ENCODE measurements at regions not wholly inside any gene's neighbourhood (a gene's known extent, or its start where the extent isn't known, plus 50 kb on each side); places are given as distances from the start of the nearest gene placed in this dataset.
"Not testable (repeated sequence)": the region's sequence is repeated elsewhere in the genome, so short reads cannot be mapped to it uniquely, and the experiment has no call there.

- no peak for DNase-seq
Observed at GRCh38 chr5:142542078-142542477, 143.8 kb downstream of the FGF1 start.

- no peak for DNase-seq
Observed at GRCh38 chr5:142540922-142541422, 144.9 kb downstream of the FGF1 start.

- DNase-seq: no peak
Observed at GRCh38 chr5:142539154-142539740, 146.6 kb downstream of the FGF1 start.

- no peak for DNase-seq
Observed at GRCh38 chr5:142537938-142538337, 148.0 kb downstream of the FGF1 start.

- DNase-seq: no peak
Observed at GRCh38 chr5:142532781-142533176, 153.1 kb downstream of the FGF1 start.

GRCh38 chr5:142531977-142532780 lies 153.7 kb downstream of the FGF1 start:
- no peak for DNase-seq

- DNase-seq: no peak
Observed at GRCh38 chr5:142530904-142531303, 155.0 kb downstream of the FGF1 start.

- no peak for DNase-seq
Observed at GRCh38 chr5:142529626-142530278, 156.1 kb downstream of the FGF1 start.

GRCh38 chr5:142527664-142528295 lies 158.1 kb downstream of the FGF1 start:
- peak; percentile 20 for DNase-seq

GRCh38 chr5:142527234-142527633 lies 158.7 kb downstream of the FGF1 start:
- no peak for DNase-seq

- no peak for DNase-seq
Observed at GRCh38 chr5:142522983-142523382, 162.9 kb downstream of the FGF1 start.

GRCh38 chr5:142521706-142522105 lies 164.2 kb downstream of the FGF1 start:
- DNase-seq: no peak

- DNase-seq: no peak
Observed at GRCh38 chr5:142520885-142521284, 165.0 kb downstream of the FGF1 start.

GRCh38 chr5:142519913-142520312 lies 166.0 kb downstream of the FGF1 start:
- not testable (repeated sequence) for DNase-seq

GRCh38 chr5:142517840-142518239 lies 168.1 kb downstream of the FGF1 start:
- no peak for DNase-seq

GRCh38 chr5:142516732-142517131 lies 169.2 kb downstream of the FGF1 start:
- DNase-seq: no peak

GRCh38 chr5:142515036-142515435 lies 170.9 kb downstream of the FGF1 start:
- DNase-seq: no peak

GRCh38 chr5:142514196-142514595 lies 171.7 kb downstream of the FGF1 start:
- no peak for DNase-seq

GRCh38 chr5:142512043-142513042 lies 173.5 kb downstream of the FGF1 start:
- no peak for DNase-seq

GRCh38 chr5:142511358-142511757 lies 174.5 kb downstream of the FGF1 start:
- no peak for DNase-seq

GRCh38 chr5:142509026-142509425 lies 176.9 kb downstream of the FGF1 start:
- DNase-seq: no peak

GRCh38 chr5:142508591-142508990 lies 177.3 kb downstream of the FGF1 start:
- DNase-seq: no peak

Measured in suppressor macrophage treated with lipopolysaccharide for 4 hours (primary cell).